HPDE6-E6E7 (cell line): ENCODE measurements at regions not wholly inside any gene's neighbourhood (a gene's known extent, or its start where the extent isn't known, plus 50 kb on each side); places are given as distances from the start of the nearest gene placed in this dataset.
A peak's percentile ranks its signal among the peaks of the same experiment; 100 is the strongest.
"Not testable (repeated sequence)": the region's sequence is repeated elsewhere in the genome, so short reads cannot be mapped to it uniquely, and the experiment has no call there.

Source experiments
- DNase-seq: peaks from one replicate; pipeline ENCODE4 v3.0.0; 2011; ENCODE audit warnings: missing footprints; ENCODE audit errors: extremely low spot score

DNA sequence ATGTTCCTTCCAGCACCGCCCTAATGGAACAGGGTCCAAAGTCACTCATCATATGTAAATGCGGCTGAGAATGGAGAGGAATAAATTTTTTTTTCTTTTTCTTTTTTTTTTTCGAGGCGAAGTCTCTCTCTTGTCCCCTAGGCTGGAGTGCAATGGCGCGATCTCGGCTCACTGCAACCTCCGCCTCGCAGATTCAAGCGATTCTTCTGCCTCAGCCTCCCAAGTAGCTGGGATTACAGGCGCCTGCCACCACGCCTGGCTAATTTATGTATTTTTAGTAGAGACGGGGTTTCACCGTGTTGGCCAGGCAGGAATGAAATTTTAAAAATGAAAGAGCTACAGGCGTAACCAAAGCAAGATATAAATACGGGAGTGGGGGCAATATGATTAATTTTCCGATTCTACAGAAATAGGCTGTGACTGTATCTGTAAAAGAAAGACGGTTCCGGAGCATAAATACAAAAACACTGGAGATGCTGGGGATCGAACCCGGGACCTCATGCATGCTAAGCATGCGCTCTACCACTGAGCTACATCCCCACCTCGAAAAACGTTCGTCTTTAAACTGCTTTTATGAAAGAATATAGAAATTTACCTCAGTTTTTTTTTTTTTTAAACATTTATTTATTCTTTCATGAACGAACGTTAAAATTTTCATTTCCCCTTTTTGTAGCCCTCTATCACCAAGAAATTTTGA lies 132.2 kb downstream of the GPX5 start:
- DNase-seq = peak; percentile 75

DNA sequence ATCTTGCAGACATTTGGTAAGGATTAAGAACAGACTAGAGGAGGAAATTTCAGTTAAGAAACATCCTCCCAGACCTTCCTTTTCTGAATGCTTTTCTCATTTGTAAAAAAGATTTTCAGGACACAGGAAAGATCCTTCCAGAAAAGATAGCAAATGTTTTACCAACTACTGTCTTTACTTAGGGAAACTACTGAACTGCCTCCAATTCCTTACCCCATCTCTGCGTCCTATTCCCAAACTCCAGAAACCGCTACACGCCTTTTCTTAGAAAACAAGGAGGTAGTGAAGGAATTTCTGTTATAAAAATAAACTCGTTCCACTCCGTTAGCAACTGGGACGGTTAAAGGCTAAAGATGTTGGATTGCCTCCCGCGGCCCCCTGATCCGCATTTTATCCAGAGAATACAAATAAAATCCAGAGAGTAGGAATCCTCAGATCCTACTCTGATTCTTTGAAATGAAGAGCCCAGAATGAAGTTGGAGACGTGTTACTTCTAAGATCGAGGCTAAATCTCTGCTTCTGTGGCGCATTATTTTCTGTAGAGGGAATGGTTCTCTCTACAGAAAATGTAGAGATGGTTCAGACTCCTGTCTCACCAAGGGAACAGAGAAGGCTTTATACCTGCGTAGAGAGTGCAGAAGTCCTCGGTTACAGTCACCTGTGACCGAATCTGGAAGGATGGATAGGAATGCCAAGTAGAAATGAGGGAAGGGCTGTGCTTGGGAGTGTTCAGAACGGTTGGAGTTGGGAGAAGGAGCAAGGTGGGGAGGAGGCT lies 133.0 kb downstream of the GPX5 start:
- DNase-seq = no peak

DNA sequence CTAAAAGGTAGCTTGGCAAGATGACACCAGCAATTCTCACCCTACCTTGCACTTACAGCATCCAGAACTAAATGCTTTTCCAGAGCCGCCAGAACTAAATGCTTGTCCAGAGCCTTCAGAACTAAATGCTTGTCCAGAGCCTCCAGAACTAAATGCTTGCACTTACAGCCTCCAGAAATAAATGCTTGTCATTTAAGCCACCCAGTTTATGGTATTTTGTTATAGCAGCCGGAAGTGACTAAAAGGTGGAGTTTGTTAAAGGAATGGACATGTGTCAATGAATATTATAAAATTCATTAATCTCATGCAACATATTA lies 133.5 kb downstream of the GPX5 start:
- DNase-seq = no peak

GRCh38 chr6:28661097-28661713 lies 135.5 kb downstream of the GPX5 start:
- no peak for DNase-seq

DNA sequence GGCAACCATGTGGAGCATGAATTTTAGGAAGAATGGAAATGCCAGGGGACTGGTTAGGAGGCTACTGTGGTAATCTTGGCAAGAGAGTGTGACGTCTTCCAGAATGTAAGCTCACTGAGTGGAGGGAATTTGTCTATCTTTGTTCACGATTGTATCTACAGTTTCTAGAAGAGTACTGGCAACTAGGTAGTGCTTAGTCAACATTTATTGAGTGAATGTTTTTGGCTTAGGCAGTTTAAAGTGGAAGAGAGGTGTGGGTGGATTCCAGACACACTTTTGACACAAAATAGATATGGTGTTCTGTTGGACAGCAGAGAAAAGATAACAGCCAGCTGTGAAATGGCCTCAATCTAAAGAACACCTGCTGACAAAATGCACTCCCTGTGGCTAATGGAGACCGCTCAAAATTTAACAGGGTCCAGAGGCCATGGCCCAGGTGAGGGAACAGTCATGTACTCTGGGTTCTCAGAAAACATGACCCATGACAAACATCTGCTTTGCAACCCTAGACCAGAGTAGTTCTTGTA lies 139.3 kb downstream of the GPX5 start:
- no peak for DNase-seq

DNA sequence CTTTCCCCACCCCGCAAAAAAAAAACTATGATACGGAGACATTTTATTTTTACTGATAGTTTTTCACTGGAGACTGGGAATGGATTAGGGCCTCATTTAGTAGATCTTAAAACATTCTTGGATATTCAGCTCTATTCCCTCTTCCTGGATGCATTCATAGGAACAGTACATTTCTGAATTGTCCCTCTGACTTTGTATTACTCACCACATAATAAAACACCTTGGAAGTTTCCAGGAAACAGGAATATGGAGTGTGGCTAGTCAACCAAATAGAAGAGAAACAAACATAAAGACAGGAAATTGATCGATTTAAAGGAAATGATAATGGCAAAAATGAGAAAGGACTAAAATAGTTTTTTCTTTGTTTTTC lies 147.7 kb downstream of the GPX5 start:
- DNase-seq = no peak

- DNase-seq = peak; percentile 67
These were observed 148.3 kb downstream of the GPX5 start for GRCh38 chr6:28673787-28674671.

GRCh38 chr6:28675600-28675999 lies 149.9 kb downstream of the GPX5 start:
- DNase-seq = no peak

GRCh38 chr6:28682542-28682941 lies 156.9 kb downstream of the GPX5 start:
- no peak for DNase-seq

DNA sequence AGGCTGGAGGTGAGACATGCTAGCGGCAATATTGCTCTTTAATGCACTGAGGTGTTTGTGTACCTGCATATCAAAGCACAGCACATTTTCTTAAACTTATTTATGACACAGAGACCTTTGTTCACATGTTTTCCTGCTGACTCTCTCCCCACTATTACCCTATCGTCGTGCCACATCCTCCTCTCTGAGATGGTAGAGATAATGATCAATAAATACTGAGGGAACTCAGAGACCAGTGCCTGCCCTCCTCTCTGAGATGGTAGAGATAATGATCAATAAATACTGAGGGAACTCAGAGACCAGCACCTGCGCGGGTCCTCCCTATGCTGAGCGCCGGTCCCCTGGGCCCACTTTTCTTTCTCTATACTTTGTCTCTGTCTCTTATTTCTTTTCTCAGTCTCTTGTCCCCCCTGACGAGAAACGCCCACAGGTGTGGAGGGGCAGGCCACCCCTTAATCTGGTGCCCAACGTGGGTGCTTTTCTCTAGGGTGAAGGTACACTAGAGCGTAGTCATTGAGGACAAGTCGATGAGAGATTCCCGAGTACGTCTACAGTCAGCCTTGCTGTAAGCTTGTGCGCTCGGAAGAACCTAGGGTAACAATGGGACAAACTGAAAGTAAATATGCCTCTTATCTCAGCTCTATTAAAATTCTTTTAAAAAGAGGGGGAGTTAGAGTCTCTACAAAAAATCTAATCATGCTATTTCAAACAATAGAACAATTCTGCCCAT lies 157.4 kb downstream of the GPX5 start:
- DNase-seq = not testable (repeated sequence)

DNA sequence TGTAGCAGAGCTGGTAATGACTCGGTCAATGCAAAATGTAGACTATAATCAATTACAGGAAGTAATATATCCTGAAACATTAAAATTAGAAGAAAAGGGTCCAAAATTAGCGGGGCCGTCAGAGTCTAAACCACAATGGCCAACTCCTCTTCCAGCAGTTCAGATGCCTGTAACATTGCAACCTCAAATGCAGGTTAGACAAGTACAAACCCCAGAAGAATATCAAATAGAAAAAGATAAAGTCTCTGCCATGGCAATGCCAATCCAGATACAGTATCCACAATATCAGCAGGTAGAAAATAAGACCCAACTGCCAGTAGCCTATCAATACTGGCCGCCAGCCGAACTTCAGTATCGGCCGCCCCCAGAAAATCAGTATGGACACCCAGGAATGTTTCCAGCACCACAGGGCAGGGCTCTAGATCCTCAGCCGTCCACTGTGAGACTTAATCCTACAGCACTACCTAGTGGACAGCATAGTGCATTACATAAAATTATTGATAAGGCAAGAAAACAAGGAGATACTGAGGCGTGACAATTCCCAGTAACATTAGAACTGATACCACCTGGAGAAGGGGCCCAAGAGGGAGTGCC lies 158.4 kb downstream of the GPX5 start:
- DNase-seq = no peak

- DNase-seq = not testable (repeated sequence)
These were observed 160.3 kb downstream of the GPX5 start for GRCh38 chr6:28685960-28686359.

DNA sequence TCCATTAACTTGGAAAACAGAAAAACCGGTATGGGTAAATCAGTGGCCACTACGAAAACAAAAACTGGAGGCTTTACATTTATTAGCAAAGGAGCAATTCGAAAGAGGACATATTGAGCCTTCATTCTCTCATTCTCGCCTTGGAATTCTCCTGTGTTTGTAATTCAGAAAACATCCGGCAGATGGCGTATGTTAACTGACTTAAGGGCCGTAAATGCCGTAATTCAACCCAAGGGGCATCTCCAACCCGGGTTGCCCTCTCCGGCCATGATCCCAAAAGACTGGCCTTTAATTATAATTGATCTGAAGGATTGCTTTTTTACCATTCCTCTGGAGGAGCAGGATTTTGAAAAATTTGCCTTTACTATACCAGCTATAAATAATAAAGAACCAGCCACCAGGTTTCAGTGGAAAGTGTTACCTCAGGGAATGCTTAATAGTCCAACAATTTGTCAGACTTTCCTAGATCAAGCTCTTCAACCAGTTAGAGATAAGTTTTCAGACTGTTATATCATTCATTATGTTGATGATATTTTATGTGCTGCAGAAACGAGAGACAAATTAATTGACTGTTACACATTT lies 160.9 kb downstream of the GPX5 start:
- not testable (repeated sequence) for DNase-seq

GRCh38 chr6:28687309-28687981 lies 161.8 kb downstream of the GPX5 start:
- not testable (repeated sequence) for DNase-seq

DNA sequence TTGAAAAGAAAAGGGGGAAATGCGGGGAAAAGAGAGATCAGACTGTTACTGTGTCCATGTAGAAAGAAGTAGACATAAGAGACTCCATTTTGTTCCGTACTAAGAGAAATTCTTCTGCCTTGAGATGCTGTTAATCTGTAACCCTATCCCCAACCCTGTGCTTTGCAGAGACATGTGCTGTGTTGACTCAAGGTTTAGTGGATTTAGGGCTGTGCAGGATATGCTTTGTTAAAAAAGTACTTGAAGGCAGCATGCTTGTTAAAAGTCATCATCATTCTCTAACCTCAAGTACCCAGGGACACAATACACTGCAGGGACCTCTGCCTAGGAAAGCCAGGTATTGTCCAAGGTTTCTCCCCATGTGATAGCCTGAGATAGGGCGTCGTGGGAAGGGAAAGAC lies 166.3 kb downstream of the GPX5 start:
- DNase-seq = not testable (repeated sequence)

DNA sequence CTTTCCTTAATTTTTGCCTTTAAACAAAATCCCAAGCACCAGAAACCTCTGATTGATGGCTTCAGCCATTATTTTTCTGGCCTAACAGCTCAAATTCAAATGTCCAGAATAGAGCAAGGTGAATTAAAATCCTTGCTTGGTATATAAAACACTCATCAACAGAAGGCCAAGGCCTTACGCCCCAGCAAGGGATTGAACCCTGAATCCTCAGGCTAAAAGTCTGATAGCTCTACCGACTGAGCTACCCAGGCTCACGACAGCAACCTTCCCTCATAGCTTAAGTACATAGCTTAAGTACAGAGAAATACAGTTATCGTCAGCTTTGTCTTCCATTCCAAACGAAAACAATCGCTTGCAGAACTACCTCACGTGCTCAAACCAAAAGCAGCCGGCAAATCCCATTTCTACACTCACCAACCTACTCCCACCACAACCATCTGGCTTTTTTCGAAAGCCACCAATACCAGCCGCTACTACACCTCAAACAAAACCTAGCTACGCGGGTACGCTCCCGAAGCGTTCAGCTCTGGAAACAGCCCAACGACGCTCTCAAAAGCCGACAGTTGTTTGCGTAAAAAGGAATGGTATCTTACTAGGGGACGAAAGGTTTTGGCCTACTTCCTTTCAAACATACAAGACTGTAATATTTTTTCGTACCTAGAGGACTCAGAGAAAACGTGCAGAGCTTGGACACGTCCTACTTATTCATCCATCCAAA lies 167.5 kb downstream of the GPX5 start:
- DNase-seq = no peak

DNA sequence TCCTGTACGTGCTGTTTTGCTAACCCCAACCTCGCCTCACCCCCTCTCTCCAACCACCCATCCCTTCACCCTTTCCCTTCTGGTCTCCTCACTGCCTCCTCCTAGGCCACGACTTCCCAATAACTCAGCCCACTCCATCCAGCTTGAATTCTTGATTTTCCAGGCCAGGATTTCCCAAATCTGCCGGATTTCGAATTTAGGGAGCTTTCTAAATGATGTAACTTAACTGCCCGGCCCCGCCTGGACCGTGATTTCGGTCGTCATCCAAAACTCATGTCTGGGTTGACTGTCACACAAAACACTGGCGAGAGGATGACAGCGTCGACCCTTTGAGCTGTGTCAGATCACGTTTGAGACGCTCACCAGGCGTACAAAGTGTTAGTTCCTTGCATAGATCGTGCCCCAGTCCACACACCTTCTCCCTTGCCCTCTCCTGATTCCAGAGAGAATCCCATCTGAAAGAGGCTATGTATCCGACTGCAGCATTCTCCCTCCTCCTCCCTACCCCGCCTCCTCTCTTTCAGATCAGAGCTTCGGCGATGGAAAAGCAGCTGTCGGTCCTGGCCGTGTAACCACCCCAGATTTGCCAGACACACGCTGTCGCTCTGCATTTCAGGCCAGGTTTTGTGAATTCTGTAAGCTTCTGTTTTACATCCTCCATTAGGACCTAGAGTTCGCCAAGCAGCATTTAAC lies 168.2 kb downstream of the GPX5 start:
- no peak for DNase-seq

- no peak for DNase-seq
These were observed 170.0 kb downstream of the GPX5 start for GRCh38 chr6:28695715-28696114.

DNA sequence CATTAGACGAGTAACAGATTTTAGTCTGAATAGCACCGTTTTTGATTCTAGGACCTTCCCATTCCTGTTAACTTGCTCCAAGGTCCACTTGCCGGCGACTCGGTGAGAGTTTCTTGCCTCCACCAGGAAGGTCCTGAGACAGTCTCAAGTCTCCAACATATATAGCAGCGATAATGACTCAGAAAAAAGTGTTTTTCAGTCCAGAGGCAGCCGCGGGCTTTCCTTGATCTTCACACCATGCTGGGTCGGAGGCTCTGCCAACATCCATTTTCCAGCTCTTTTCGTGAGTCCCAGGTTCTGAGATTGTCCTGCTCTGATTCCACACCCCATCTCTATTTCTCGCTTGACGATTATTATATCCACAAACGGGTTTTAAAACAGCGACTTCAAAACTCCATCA lies 170.5 kb downstream of the GPX5 start:
- DNase-seq = no peak
